HFF-Myc (cell line): ENCODE measurements at regions not wholly inside any gene's neighbourhood (a gene's known extent, or its start where the extent isn't known, plus 50 kb on each side); places are given as distances from the start of the nearest gene placed in this dataset.
A peak's percentile ranks its signal among the peaks of the same experiment; 100 is the strongest.

Experiments used
- DNase-seq: peaks from one replicate; pipeline ENCODE4 v3.0.0-alpha.2; 2011; ENCODE audit warnings: low read depth; ENCODE audit errors: extremely low read depth
- H3K4me3 ChIP-seq: replicated peaks from 2 replicates; pipeline ENCODE4 v1.5.1; 2011; ENCODE audit warnings: low read depth, mild to moderate bottlenecking, control low read depth, low read length
- TF ChIP-seq, protein P1 (sequence below): IDR thresholded peaks from 2 replicates; pipeline ENCODE4 v1.5.1; 2012; ENCODE audit warnings: mild to moderate bottlenecking, low read depth, low read length, control low read depth; ENCODE audit errors: missing control alignments

DNA sequence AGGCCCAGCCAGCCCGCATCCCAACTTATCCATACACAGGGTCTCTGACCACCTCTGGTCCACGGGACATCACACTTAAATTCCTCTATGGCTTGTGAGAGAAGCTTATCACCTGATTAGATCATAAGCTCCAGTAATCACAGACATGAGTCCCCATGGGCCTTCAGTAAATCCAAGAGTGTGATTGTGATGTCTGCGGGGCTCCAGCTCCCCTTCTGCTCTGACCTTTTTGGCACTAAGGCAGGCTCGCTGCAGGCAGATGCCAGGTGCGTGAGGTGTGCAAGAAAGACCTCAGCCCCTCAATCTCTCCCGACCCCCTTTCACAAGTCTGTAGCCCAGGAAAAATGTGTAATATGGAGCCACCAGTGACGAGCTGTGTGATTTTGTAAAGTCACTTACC, 127.6 kb upstream of the DUSP22 start:
- H3K4me3 ChIP-seq, result no peak overlapping the region
- DNase-seq, result no peak
- TF ChIP-seq, protein P1, sequence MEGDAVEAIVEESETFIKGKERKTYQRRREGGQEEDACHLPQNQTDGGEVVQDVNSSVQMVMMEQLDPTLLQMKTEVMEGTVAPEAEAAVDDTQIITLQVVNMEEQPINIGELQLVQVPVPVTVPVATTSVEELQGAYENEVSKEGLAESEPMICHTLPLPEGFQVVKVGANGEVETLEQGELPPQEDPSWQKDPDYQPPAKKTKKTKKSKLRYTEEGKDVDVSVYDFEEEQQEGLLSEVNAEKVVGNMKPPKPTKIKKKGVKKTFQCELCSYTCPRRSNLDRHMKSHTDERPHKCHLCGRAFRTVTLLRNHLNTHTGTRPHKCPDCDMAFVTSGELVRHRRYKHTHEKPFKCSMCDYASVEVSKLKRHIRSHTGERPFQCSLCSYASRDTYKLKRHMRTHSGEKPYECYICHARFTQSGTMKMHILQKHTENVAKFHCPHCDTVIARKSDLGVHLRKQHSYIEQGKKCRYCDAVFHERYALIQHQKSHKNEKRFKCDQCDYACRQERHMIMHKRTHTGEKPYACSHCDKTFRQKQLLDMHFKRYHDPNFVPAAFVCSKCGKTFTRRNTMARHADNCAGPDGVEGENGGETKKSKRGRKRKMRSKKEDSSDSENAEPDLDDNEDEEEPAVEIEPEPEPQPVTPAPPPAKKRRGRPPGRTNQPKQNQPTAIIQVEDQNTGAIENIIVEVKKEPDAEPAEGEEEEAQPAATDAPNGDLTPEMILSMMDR, result no peak

DNA sequence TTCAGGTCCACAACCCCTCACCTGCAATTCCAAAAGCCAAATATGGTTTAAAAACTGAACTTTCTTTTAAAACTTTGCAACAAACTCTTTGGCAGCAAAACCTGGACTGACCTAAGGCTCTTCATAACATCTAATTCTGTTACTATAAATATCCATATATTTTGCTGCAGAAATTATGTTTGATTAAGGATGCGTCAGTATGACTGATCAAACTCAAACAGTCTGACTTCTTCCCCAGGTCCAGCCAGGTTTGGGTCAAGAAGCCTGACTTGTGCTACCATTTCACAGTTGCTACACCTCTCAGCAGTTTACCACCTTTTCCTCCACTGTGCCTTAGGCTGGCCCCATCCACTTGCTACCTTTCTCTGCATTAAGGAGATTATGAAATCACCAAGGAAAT, 127.0 kb upstream of the DUSP22 start:
- TF ChIP-seq, protein P1, result no peak
- H3K4me3 ChIP-seq, result no peak overlapping the region
- DNase-seq, result no peak

DNA sequence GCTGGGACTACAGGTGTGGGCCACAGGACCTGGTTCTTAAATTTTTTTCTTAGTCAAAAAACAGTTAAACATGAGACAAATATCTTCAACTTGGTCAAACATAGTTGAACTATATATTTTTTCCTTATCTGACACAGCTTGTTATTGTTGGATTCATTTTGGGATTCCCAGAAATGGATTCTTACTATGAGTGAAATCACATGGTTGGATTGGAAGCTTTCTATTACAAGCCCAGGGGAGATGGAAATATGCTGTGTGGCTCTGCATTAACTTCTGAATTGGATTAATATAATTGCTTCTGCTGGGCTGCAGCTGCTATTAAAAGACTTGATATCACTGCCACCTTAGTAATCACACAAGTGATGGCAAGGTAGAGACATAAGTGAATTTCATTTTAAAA, 126.4 kb upstream of the DUSP22 start:
- TF ChIP-seq, protein P1, result no peak

DNA sequence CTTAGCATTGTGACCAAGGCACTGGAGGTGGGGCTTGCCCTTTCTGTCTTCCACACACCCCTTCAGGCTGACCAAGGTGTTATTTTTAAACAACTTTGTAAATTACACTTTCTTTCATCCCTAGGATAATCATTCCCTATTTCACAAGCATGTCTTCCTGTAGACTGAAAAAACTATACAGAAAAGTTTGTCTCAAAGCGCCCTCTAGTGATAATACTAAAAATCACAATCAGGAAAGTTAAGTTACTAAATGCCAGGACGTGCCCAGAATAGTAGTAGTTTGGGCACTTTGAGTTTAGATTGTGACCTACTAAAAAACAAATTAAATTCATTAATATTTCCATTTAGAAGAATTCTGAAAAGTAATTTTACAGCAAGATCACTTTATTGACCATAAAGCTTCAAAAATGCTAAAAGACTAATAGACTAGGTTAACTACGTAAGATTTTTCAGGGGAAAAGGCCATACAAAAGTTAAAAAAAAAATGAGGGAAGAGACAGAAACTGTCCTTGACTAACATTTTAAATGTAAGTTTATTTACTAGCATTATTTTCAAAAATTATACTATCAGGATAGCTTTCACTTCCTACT, 123.3 kb upstream of the DUSP22 start:
- TF ChIP-seq, protein P1, result peak; percentile 39
- no peak for DNase-seq

More for the DNA sequence above, 126.4 kb upstream of the DUSP22 start:
- H3K4me3 ChIP-seq, result no peak overlapping the region
- DNase-seq, result no peak

DNA sequence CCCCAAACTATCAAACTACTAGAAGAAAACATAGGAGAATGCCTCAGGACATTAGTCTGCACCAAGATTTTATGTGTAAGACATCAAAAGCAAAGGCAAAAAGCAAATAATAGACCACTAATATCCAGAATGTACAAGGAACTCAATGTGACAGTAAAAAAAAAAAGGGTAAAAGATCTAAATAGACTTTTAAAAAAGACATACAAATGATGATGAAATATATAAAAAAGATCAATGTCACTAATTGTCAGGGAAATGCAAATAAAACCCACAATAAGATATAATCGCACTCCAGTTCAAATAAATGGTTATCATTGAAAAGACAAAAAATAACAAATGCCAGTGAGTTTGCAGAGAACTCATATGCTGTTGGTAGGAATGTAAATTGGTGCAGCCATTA, 118.3 kb upstream of the DUSP22 start:
- TF ChIP-seq, protein P1, result no peak

More for the DNA sequence above, 123.3 kb upstream of the DUSP22 start:
- H3K4me3 ChIP-seq, result no peak overlapping the region

DNA sequence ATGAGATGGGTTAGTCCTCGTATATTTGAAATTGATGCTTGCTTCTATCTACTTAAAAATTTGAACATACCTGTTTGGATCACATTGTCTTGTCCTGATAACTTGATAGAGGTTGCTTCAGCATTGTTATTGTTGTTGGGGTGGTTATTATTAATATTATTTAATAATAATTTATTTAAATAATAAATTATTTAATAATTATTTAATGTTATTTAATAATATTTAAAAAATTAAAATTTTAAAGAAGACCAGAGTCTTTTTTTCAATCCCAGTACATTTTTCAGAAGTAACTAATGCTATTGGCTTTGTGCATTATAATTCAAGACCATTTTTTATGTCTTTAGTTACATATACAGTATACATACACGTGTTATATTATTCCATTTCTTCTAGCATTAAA, 116.6 kb upstream of the DUSP22 start:
- TF ChIP-seq, protein P1, result no peak
- H3K4me3 ChIP-seq, result no peak overlapping the region
- no peak for DNase-seq

More for the DNA sequence above, 118.3 kb upstream of the DUSP22 start:
- no peak overlapping the region for H3K4me3 ChIP-seq
- DNase-seq, result no peak

DNA sequence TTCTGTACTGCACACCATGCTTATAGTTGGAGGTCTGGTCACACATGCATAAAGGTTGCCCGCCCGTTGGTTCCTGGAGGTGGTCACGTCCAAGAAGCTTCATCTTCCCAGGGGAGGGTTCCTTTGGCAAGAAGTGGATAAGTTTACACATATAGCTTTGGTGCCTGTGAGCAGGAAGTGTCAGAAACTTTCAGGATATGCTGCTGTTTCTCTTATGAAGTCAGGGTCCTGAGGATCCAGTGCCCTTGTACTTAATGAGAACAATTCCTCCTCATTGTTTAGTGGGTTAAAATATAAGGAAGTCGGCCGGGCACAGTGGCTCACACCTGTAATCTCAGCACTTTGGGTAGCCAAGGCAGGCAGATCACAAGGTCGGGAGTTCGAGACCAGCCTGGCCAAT, 115.5 kb upstream of the DUSP22 start:
- DNase-seq, result no peak
- TF ChIP-seq, protein P1, result no peak
- no peak overlapping the region for H3K4me3 ChIP-seq
